Astrocyte of the cerebellum (primary cell): ENCODE measurements at regions not wholly inside any gene's neighbourhood (a gene's known extent, or its start where the extent isn't known, plus 50 kb on each side); places are given as distances from the start of the nearest gene placed in this dataset.

Experiments used
- DNase-seq: peaks from one replicate; pipeline ENCODE4 v3.0.0-alpha.2; 2011; ENCODE audit warnings: low read depth
- H3K4me3 ChIP-seq: 2 replicates; pipeline ENCODE4 v1.5.1; 2011; ENCODE audit warnings: mild to moderate bottlenecking, low read depth, low read length, moderate library complexity
- in situ Hi-C: cut with HindIII; loops from 2 replicates; pipeline ENCODE4 v1.10.0; 2017; ENCODE audit warnings: low sequenced_read_pairs
- TF ChIP-seq, protein P1 (sequence below): IDR thresholded peaks from 2 replicates; pipeline ENCODE4 v1.5.1; 2012; ENCODE audit warnings: low read length, low read depth, moderate library complexity, mild to moderate bottlenecking; ENCODE audit errors: missing control alignments

DNA sequence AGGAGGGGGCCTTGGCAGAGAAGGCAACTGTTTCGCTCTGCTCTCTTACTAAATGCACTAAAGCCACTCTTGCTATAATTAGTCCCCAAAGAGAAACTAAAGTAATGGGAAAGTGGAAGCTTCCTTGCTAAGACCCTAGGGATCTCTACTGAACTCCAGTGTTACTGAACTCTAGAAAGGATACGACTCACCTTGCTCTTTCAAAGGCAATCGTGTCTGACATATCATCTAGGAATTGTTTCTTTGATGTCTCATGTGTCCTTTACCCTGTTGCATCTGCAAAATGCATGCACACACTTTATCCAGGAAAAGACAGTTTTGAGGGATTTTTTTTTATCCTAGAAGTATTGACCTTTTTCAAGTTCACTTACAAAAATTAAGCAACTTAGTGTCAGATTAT is 148.1 kb upstream of the FAM9B start:
- TF ChIP-seq, protein P1, sequence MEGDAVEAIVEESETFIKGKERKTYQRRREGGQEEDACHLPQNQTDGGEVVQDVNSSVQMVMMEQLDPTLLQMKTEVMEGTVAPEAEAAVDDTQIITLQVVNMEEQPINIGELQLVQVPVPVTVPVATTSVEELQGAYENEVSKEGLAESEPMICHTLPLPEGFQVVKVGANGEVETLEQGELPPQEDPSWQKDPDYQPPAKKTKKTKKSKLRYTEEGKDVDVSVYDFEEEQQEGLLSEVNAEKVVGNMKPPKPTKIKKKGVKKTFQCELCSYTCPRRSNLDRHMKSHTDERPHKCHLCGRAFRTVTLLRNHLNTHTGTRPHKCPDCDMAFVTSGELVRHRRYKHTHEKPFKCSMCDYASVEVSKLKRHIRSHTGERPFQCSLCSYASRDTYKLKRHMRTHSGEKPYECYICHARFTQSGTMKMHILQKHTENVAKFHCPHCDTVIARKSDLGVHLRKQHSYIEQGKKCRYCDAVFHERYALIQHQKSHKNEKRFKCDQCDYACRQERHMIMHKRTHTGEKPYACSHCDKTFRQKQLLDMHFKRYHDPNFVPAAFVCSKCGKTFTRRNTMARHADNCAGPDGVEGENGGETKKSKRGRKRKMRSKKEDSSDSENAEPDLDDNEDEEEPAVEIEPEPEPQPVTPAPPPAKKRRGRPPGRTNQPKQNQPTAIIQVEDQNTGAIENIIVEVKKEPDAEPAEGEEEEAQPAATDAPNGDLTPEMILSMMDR = no peak
- in situ Hi-C loops = no loop called here
- H3K4me3 ChIP-seq = no peak overlapping the region
- DNase-seq = no peak

DNA sequence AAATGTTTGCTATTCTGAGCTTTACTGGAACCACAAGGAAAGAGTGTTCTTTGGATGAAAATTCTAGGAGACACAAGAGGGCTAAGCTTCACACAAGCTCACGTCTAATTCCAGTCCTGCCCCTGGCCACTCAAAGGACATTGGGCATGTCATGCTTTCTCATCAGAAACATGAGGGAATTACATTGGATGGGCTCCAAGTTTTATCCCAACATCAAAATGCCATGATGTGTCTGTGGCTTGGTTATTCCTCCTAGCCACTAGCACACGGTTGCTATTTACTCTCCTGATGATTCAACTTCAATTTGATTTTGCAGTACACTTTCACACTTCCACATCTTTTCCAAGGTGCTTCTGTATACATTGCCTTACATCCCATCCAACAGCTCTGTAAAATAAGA is 149.6 kb upstream of the FAM9B start:
- TF ChIP-seq, protein P1 = no peak
- in situ Hi-C loops = no loop called here

DNA sequence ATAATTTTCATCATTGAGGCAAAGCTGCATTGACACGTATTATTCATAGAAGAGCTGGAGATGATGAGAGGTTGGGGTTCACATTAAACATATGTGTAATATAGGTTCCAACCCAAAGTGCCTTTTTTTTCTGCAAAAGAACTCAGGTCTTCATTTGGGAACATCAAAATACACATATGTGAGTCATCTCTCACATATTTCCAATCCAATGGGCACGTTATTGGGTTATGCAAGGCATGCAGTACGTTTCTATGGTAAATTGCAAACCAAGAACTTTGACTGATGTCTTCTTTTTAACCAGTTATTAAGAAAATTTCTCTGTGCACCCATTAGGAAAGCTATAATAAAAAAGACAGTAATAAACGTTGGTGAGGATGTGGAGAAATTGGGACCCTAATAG is 150.3 kb upstream of the FAM9B start:
- TF ChIP-seq, protein P1 = no peak
- in situ Hi-C loops = no loop called here
- no peak for DNase-seq
- H3K4me3 ChIP-seq = no peak overlapping the region

More for the DNA sequence above, 149.6 kb upstream of the FAM9B start:
- DNase-seq = no peak
- H3K4me3 ChIP-seq = no peak overlapping the region

DNA sequence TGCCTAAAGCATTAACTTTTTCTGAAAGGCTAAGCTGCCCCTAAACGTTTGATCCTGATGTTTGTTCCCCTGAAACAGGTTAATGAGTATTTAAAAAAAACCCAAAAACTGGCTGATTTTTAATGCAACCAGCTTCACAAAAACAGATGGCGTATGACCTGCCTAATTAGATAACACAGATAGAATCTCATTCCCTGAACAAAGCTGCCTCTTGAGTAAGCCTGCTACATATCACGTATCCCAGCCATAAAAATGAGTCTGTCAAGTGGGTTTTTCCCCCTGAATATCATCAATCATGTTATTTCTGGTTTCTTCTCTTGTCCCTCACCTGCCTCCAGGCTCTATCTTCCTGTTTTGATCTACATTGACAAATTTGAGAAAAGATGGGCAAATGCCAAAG is 154.2 kb upstream of the FAM9B start:
- in situ Hi-C loops = no loop called here
- no peak overlapping the region for H3K4me3 ChIP-seq
- TF ChIP-seq, protein P1 = no peak
- DNase-seq = no peak

DNA sequence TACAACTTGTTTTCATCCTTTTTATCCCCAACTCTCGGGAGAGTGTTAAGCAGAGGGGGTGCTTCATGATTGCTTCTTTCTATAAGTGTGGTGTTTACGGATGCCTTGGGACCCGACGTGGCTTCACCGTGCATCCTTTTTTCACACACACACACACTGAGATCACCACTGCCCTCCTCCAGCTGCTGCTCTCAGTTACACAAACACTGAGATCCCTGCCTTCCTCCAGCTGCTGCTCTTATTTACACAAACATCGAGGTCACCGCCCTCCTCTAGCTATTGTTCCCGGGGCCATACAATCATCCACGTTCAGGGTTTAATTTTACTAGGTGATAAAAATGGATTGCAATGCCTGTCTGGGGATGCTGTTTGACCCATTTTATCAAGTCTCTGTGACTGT is 155.4 kb upstream of the FAM9B start:
- no peak for DNase-seq
- in situ Hi-C loops = no loop called here

DNA sequence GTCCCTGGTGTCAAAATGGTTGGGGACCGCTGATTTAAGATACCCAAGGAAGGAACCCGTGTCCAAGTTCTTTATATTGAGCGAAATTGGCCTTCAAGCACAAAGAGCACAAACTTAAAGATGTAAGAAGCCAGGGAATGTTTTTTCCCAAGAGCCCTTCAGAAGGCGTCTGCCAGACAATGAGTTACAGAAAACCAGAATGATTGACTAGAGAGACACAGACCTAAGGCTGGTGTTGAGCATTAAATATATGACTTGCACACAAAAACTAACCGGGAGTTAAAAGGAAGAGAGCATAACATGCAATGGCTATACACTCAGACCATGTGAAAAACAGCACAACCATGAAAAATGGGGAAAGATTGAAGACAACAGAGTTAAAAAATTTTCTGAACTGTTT is 157.5 kb upstream of the FAM9B start:
- TF ChIP-seq, protein P1 = no peak
- H3K4me3 ChIP-seq = no peak overlapping the region
- no peak for DNase-seq
- in situ Hi-C loops = no loop called here

More for the DNA sequence above, 155.4 kb upstream of the FAM9B start:
- TF ChIP-seq, protein P1 = no peak
- H3K4me3 ChIP-seq = no peak overlapping the region
